GM12892 (cell line): ENCODE measurements at regions not wholly inside any gene's neighbourhood (a gene's known extent, or its start where the extent isn't known, plus 50 kb on each side); places are given as distances from the start of the nearest gene placed in this dataset.

Experiments used
- DNase-seq: peaks from one replicate; pipeline ENCODE4 v3.0.0; 2011; ENCODE audit not compliant: insufficient read length
- FAIRE-seq: peaks from 2 replicates; lab custom pipeline; 2011; peaks lifted over from hg19 to GRCh38; lab: Jason Lieb, UNC
- POLR2A ChIP-seq: IDR thresholded peaks from 2 replicates; pipeline ENCODE4 v1.6.1; 2011; ENCODE audit warnings: low read depth, low read length, control low read depth
- POLR2AphosphoS5 ChIP-seq: IDR thresholded peaks from 2 replicates; pipeline ENCODE4 v1.6.1; 2011; ENCODE audit warnings: low read depth, low read length, control low read depth
- TAF1 ChIP-seq: IDR thresholded peaks from 2 replicates; pipeline ENCODE4 v1.6.1; 2011; ENCODE audit warnings: low read depth, mild to moderate bottlenecking, control low read depth, low read length, borderline replicate concordance

DNA sequence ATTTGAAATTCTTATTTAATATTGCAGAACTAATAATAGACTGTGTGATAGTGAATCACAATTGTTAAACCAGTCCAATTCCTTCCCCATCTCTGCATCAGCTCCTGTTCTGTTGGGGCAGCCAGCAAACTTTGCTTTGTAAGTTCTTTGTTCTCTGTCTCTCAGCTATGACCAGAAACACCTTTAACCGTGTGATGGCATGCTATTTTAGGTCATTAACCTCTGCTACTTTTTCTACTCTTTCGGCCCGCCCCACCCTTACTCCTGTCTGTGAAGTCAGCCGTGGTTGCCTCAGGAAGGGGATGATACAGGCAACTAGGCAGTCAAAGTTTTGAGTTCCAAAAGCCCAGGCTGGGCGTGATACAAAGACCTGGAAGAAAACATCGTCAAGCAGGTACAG, 51.3 kb upstream of the EGFL6 start:
- peak; percentile 27 for FAIRE-seq
- TF ChIP-seq TAF1 = no peak
- no peak for TF ChIP-seq POLR2A
- no peak for TF ChIP-seq POLR2AphosphoS5
- DNase-seq = no peak

DNA sequence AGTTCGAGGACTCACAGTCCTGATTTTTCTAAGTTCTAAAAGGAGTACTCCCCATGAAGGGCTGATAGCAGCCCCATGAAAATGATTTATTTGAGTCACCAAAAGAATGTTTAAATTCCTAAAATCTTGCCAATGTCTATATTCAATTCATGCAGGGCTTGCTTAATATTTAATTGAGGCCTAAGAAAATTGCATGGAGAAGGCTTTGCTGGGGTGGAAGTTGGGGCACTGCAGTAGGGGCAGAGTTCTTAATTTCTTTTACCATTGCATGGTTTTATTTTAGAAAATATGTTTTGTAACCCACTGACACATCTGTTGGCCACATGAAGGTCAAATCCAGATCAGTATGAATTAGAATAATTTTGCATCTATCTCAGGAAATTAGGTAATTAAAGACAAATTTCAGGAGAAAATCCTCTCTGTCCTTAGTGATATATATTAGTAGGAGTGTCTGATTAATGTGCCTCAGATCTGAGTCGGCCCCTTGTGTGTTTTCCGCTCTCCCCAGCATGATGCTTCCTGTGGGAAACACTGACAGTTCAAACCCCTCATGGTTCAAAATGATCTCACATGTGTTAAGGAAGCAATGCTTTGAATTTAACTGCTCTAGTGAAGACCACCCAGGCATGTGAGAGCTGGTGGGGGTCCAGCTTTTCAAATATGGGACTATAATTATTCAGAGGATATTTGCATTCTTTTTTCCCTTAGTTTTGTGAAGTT, 54.0 kb upstream of the EGFL6 start:
- FAIRE-seq = no peak
- no peak for DNase-seq
- TF ChIP-seq POLR2AphosphoS5 = no peak
- TF ChIP-seq POLR2A = no peak
- no peak for TF ChIP-seq TAF1

DNA sequence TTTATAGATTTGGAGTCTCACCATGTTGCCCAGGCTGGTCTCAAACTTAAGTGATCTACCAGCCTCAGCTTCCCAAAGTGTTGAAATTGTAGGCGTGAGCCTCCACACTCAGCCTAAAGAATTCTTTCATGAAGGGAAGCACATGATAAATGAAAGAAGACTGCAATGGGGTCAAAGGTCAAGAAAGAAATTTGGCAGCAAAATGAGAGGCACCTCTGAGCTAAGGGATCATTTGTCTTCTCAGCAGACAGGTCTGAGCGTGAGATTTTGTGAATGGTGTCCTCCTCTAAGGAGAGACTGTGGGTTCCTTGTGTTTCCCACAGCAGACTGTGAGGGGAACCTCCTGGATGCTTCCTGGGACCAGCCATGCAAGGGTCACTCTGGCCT, 57.5 kb upstream of the EGFL6 start:
- DNase-seq = no peak
- TF ChIP-seq POLR2AphosphoS5 (no peak), TAF1 (no peak), POLR2A (no peak)
- no peak for FAIRE-seq

DNA sequence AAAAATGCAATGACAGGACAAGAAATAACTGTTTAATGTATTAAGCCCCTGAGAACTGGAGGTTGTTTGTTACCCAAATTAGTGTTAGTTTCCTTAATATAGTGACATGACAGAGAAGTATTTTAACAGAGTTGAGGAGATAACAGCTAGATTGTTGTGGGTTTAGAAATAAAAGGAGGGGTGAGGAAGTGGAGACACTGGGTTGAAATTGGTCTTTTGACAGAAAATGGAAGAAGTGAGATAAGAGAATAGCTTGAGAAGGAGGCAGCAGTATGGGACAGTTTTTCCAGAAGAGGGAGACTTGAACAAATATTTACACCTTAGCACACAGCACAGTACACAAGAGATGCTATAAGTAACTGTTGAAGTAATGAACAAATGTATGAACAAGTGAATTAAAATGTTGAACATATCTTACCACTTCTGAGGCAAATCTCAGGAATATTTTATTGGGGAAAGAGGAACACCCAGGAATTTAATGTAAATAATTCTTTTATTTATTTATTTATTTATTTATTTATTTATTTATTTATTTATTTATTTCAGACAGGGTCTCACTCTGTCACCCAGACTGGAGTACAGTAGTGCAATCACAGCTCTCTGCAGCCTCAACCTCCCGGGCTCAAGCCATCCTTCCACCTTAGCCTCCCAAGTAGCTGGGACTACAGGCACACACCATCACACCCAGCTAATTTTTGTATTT, 58.0 kb upstream of the EGFL6 start:
- no peak for FAIRE-seq
- no peak for DNase-seq
- TF ChIP-seq TAF1 (no peak), POLR2A (no peak), POLR2AphosphoS5 (no peak)

DNA sequence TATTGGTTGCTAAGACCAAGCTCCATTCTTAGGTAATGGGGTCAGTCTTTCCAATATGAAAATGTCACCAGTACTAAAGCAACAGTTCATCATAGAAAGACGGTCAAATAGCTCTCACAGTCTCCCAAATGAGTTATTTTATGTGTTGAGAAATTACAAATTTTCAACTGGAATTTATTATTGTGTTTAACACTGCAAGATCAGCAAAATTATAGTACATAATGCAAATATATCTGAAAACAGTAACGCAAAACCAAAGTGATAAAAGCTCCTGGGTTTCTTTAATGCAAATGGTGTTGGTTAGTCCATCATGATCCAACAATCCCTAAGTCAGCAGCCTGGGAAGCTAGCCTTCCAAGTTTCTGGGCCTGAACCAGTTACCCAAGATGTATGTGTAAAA, 61.5 kb upstream of the EGFL6 start:
- no peak for TF ChIP-seq POLR2A
- no peak for TF ChIP-seq TAF1
- TF ChIP-seq POLR2AphosphoS5 = no peak
- no peak for DNase-seq
- no peak for FAIRE-seq

DNA sequence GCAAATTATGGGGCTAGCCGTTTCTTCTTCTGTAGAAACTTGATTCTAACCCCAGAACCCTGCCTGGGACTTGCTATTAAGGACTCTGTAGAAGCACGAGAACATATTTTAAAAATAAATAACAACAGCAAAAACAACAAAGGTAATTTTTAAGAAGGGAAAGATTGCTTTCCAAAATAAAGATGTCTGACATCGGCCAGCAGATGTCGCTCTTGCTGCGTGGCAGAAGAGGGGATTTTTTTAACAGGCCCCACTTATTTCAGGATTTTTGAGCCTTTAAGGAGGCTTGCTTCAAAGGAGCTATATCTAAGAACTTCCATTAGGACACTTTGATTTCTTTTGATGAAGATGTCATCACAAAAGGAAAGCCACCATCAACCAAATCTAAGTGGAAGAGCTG, 62.8 kb upstream of the EGFL6 start:
- FAIRE-seq = peak; percentile 93
- peak; percentile 15 for DNase-seq
- no peak for TF ChIP-seq TAF1
- TF ChIP-seq POLR2A = no peak
- no peak for TF ChIP-seq POLR2AphosphoS5

DNA sequence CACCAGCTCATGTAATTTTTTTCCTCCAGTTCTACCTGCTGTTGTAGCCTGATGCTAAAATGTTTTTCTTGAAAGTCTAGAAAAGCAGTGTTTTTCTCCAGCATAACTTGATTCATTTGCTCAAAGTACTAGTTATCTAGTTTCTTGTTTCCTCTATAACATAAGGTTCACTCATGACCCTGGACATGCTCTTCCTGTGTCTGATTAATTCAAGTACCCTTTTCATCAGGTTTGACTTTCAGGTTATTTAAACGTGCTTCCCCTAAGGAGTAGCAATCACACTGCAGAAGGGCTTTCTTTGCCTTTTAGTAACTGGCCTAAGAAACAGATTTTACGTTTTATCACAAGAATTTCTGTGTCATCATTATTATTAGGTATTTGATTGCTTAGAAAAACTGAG, 66.8 kb upstream of the EGFL6 start:
- DNase-seq = no peak
- no peak for TF ChIP-seq POLR2AphosphoS5
- no peak for TF ChIP-seq TAF1
- peak; percentile 88 for FAIRE-seq

DNA sequence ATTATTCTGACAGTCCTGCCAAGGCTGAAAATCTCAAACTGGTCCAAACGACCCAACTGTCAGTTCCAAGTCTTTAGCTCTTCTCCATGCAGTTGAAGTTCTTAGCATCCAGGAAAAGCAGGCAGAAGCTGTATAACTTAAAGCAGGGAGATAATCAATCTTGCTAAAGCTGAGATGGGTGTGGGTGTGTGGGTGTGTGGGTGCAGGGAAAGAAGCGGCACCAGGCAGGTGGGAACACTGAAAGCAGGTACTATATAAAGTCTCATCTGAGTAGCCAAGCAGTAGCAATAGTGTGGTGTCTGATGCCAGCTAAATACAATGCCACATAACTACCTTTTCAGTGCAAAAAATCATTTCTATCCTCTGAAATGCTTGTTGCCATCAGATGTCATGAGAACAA, 69.7 kb upstream of the EGFL6 start:
- DNase-seq = no peak
- FAIRE-seq = no peak
- TF ChIP-seq TAF1 (no peak), POLR2A (no peak), POLR2AphosphoS5 (no peak)

DNA sequence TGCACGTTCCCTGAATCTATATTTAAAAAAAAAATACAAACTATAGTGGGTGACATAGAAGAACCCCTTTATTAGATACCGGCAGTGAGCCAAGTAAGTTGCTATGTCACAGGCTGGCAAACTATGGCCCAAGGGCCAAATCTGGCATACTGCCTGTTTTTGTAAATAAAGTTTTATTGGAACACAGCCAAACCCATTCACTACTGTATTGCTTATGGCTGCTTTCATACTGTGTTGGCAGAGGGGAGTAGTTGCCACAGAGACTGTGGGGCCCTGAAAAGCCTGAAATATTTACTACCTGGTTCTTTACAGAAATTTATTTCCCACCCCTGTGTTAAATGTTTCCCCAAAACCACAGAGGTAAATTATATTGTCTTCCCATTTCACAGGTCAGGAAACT, 71.2 kb upstream of the EGFL6 start:
- TF ChIP-seq POLR2A (no peak), TAF1 (no peak), POLR2AphosphoS5 (no peak)
- no peak for FAIRE-seq
- DNase-seq = no peak

DNA sequence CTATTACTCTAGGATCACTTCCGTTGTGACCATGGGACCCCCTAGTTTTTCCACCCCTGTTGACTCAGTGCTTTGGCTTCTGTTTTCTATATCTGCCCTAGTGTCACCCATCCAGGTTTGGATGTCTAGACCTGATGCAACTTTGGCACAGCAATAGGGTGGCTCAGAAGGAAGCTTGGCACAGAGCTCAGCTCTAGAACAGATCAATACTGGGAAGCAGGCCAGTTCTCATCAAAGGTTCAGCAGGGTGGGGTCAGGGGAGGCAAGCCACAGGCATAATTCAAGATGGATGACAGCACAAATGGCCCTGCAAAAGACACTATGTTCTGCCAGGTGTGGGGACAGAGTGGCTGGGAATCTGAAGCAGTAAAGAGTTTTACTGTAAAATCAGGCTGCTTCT, 74.2 kb upstream of the EGFL6 start:
- TF ChIP-seq POLR2AphosphoS5 = no peak
- TF ChIP-seq TAF1 = no peak
- TF ChIP-seq POLR2A = no peak
- FAIRE-seq (peak; percentile 14), DNase-seq (no peak)

DNA sequence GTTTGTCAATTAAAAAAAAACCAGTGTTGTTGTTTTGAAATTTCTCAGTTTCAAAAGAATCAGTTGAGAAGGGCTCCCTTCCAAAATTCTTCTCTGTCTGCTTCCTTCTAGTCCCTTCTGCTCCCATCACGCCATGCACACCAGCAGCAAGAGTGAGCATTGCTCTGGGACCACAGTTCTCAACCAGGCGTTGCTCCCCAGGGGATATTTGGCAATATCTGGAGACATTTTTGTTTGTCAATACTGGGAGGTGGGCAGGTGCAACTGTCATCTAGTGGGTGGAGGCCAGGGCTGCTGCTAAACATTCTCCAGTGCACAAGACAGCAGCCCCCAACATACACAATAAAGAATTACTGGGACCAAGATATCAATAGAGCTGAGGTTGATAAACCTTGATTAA, 74.8 kb upstream of the EGFL6 start:
- FAIRE-seq (peak; percentile 21), DNase-seq (no peak)
- no peak for TF ChIP-seq POLR2AphosphoS5
- TF ChIP-seq TAF1 = no peak
- no peak for TF ChIP-seq POLR2A

DNA sequence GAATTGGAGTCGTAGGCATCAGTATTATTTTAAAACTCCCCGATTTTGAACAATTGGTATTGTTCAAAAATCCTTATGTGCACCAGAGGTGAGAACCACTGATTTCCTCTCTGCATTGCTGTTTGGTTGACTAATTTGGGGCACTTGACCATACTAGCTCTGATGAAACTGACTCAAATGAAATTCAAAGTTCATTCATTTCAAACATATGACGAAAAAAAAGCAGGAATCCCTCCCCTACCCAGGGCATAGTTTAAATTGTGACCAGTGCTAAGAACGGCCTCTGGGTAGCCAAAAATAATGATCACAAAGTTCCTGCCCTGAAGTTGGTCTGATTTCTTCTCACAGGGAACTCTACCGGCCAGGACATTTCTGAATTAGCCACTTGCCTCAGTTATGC, 75.7 kb upstream of the EGFL6 start:
- TF ChIP-seq TAF1 = no peak
- no peak for TF ChIP-seq POLR2A
- no peak for DNase-seq
- FAIRE-seq = peak; percentile 5

DNA sequence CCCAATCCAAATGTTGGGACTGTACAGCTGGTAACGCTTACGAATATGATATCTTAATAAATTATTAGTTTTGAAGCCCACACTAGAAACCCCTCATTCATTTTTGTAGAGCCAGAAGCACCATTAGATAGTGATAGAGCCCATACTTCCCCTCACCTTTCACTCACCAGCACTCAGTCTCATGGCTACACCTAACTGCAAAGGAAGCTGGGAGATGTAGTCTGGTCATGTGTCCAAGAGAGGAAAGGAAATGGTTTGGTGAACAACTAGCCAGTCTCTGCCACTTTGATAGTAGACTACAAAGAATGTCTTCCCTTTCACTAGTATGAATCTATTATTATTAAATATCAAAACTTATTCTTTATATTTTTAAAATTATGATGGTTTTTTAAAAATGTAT, 77.1 kb upstream of the EGFL6 start:
- TF ChIP-seq POLR2AphosphoS5 = no peak
- TF ChIP-seq TAF1 = no peak
- no peak for TF ChIP-seq POLR2A
- DNase-seq (no peak), FAIRE-seq (no peak)
